GM12878 (cell line): ENCODE measurements at regions not wholly inside any gene's neighbourhood (a gene's known extent, or its start where the extent isn't known, plus 50 kb on each side); places are given as distances from the start of the nearest gene placed in this dataset.

Experiments used
- CEBPB ChIP-seq, 2 experiments: fragments of 150-350 bp in 1 of 2; IDR thresholded peaks; 2 replicates each; pipeline ENCODE4 v1.6.1; 2012 to 2014; ENCODE audit warnings: low read depth in 2 of 2, low read length in 2 of 2, borderline replicate concordance in 1 of 2, inconsistent platforms in 1 of 2
- CTCF ChIP-seq, 3 experiments: IDR thresholded peaks in 2 of 3; conservative IDR thresholded peaks in 1 of 3; 2 replicates each; pipeline ENCODE4 v1.5.1; 2011; ENCODE audit warnings: low read depth in 3 of 3, low read length in 3 of 3, mild to moderate bottlenecking in 3 of 3, control low read depth in 2 of 3, moderate library complexity in 2 of 3, inconsistent platforms in 1 of 3, mixed read lengths in 1 of 3; ENCODE audit not compliant: control insufficient read depth in 2 of 3, insufficient read depth in 1 of 3; ENCODE audit errors: extremely low read depth in 1 of 3
- EZH2 ChIP-seq: IDR thresholded peaks from 2 replicates; pipeline ENCODE4 v1.6.1; 2012; ENCODE audit warnings: low read depth, mild to moderate bottlenecking, control low read depth, inconsistent platforms, low read length, borderline replicate concordance; ENCODE audit not compliant: control insufficient read depth
- MLLT1 ChIP-seq: fragments of 450-650 bp; IDR thresholded peaks from 2 replicates; pipeline ENCODE4 v1.6.1; 2016; ENCODE audit warnings: mild to moderate bottlenecking
- POLR2A ChIP-seq: IDR thresholded peaks from 2 replicates; pipeline ENCODE4 v1.6.1; 2011; ENCODE audit warnings: low read depth, mild to moderate bottlenecking, low read length
- SKIL ChIP-seq: fragments of 450-650 bp; IDR thresholded peaks from 2 replicates; pipeline ENCODE4 v1.6.1; 2017; ENCODE audit warnings: mild to moderate bottlenecking, low read depth, inconsistent platforms; ENCODE audit not compliant: poor library complexity, severe bottlenecking
- SMC3 ChIP-seq: IDR thresholded peaks from 2 replicates; pipeline ENCODE4 v1.6.1; 2011; ENCODE audit warnings: low read length, improper control_type of control experiment, borderline replicate concordance
- SPI1 ChIP-seq: IDR thresholded peaks from 2 replicates; pipeline ENCODE4 v1.6.1; 2011; ENCODE audit warnings: low read depth, mild to moderate bottlenecking, low read length, moderate library complexity, borderline replicate concordance; ENCODE audit not compliant: insufficient read depth
- TAF1 ChIP-seq: IDR thresholded peaks from 2 replicates; pipeline ENCODE4 v1.6.1; 2011; ENCODE audit warnings: mild to moderate bottlenecking, low read depth, low read length, borderline replicate concordance
- YY1 ChIP-seq: IDR thresholded peaks from 2 replicates; pipeline ENCODE4 v1.6.1; 2011; ENCODE audit warnings: low read depth, mild to moderate bottlenecking, low read length
- ZSCAN29 ChIP-seq: fragments of 450-650 bp; IDR thresholded peaks from 2 replicates; pipeline ENCODE4 v1.6.1; 2017; ENCODE audit warnings: mild to moderate bottlenecking, moderate library complexity

- no peak for TF ChIP-seq TAF1
- no peak for TF ChIP-seq YY1
- no peak for TF ChIP-seq SKIL
- no peak for TF ChIP-seq SPI1
- TF ChIP-seq MLLT1 = no peak
- TF ChIP-seq SMC3 = no peak
- no peak for TF ChIP-seq CTCF (IDR thresholded peaks at IDR 0.05 in 2 of 3, conservative IDR thresholded peaks at IDR 0.05 in 1 of 3; ENCODE audit: control insufficient read depth in 2 of 3, extremely low read depth in 1 of 3, insufficient read depth in 1 of 3, low read depth in 3 of 3, low read length in 3 of 3)
- no peak for TF ChIP-seq ZSCAN29
- TF ChIP-seq CEBPB (IDR thresholded peaks at IDR 0.05; ENCODE audit: borderline replicate concordance in 1 of 2, low read depth in 2 of 2, low read length in 2 of 2) = no peak
- no peak for TF ChIP-seq POLR2A
- TF ChIP-seq EZH2 = no peak
Measured at GRCh38 chr1:222106377-222106776, 364.5 kb upstream of the DUSP10 start.
